H1 (cell line): ENCODE measurements at regions not wholly inside any gene's neighbourhood (a gene's known extent, or its start where the extent isn't known, plus 50 kb on each side); places are given as distances from the start of the nearest gene placed in this dataset.

Experiments used
- ATF3 ChIP-seq: IDR thresholded peaks from 2 replicates; pipeline ENCODE4 v1.6.1; 2011; ENCODE audit warnings: low read depth, mild to moderate bottlenecking, low read length; ENCODE audit not compliant: insufficient read depth
- BACH1 ChIP-seq: IDR thresholded peaks from 2 replicates; pipeline ENCODE4 v1.6.1; 2012; ENCODE audit warnings: low read length, improper control_type of control experiment
- CHD7 ChIP-seq: fragments of 300-600 bp; sonication (generic); IDR thresholded peaks from 2 replicates; pipeline ENCODE4 v1.7.1; 2012; ENCODE audit warnings: low read length, moderate library complexity, mild to moderate bottlenecking, inconsistent platforms; ENCODE audit not compliant: insufficient replicate concordance
- CREB1 ChIP-seq: IDR thresholded peaks from 2 replicates; pipeline ENCODE4 v1.6.1; 2012; ENCODE audit warnings: inconsistent platforms
- CTBP2 ChIP-seq: IDR thresholded peaks from 2 replicates; pipeline ENCODE4 v1.7.0; 2011; ENCODE audit warnings: borderline replicate concordance, mild to moderate bottlenecking, moderate library complexity, mixed read lengths, low read length; ENCODE audit not compliant: insufficient read depth, insufficient read length
- JUND ChIP-seq: IDR thresholded peaks from 2 replicates; pipeline ENCODE4 v1.6.1; 2011; ENCODE audit warnings: mild to moderate bottlenecking, improper control_type of control experiment, low read length
- MAX ChIP-seq: IDR thresholded peaks from 2 replicates; pipeline ENCODE4 v1.6.1; 2012; ENCODE audit warnings: inconsistent platforms
- POLR2AphosphoS5 ChIP-seq: IDR thresholded peaks from 2 replicates; pipeline ENCODE4 v1.6.1; 2011; ENCODE audit warnings: low read depth, low read length
- RNF2 ChIP-seq: fragments of 200-900, 300-1000 bp; sonication (generic); IDR thresholded peaks from 2 replicates; pipeline ENCODE4 v1.7.1; 2016; ENCODE audit warnings: borderline replicate concordance, low read depth, mild to moderate bottlenecking, antibody characterized with exemption, low read length; ENCODE audit not compliant: poor library complexity, severe bottlenecking; ENCODE audit errors: missing control alignments
- SIRT6 ChIP-seq: IDR thresholded peaks from one replicate; pipeline ENCODE4 v1.7.1; 2012; ENCODE audit warnings: low read length, inconsistent platforms
- TBP ChIP-seq: IDR thresholded peaks from 2 replicates; pipeline ENCODE4 v1.6.1; 2011; ENCODE audit warnings: low read depth, low read length, improper control_type of control experiment

- TF ChIP-seq CHD7 (no peak), CTBP2 (no peak), MAX (no peak), BACH1 (no peak), CREB1 (no peak), JUND (no peak), TBP (no peak), ATF3 (no peak), RNF2 (no peak), POLR2AphosphoS5 (no peak), SIRT6 (no peak)
Measured at GRCh38 chr7:119184124-119184788, 959.8 kb downstream of the ANKRD7 start (continued).
